ENCODE measurements at regions not wholly inside any gene's neighbourhood (a gene's known extent, or its start where the extent isn't known, plus 50 kb on each side); places are given as distances from the start of the nearest gene placed in this dataset.

- TF ChIP-seq CTCF (conservative IDR thresholded peaks at IDR 0.05 in 1 of 2, IDR thresholded peaks at IDR 0.05 in 1 of 2; ENCODE audit: low read depth in 1 of 2, low read length in 2 of 2) (no peak), EZH2 (IDR thresholded peaks at IDR 0.05; ENCODE audit: low read length, missing control alignments) (no peak)
These were observed 385.8 kb downstream of the ZNF536 start for GRCh38 chr19:30757837-30758617.

Data from fibroblast of lung (primary cell).